ENCODE measurements at regions not wholly inside any gene's neighbourhood (a gene's known extent, or its start where the extent isn't known, plus 50 kb on each side); places are given as distances from the start of the nearest gene placed in this dataset.
"Not testable (repeated sequence)": the region's sequence is repeated elsewhere in the genome, so short reads cannot be mapped to it uniquely, and the experiment has no call there.

GRCh38 chr10:8360365-8360764 is 305.9 kb downstream of the GATA3 start:
- H3K9me3 ChIP-seq = no peaks in the 10 kb centered on the region
- no peak overlapping the region for H3K4me3 ChIP-seq
- no peak overlapping the region for H3K27ac ChIP-seq
- TF ChIP-seq POLR2A (IDR thresholded peaks at IDR 0.05) (no peak), CTCF (IDR thresholded peaks at IDR 0.05) (no peak)
- H3K36me3 ChIP-seq = no peaks in the 10 kb centered on the region
- no peaks in the 10 kb centered on the region for H3K4me1 ChIP-seq
- DNase-seq = no peak
- H3K27me3 ChIP-seq = no peaks in the 10 kb centered on the region

- TF ChIP-seq CTCF (IDR thresholded peaks at IDR 0.05) (no peak), POLR2A (IDR thresholded peaks at IDR 0.05) (no peak)
- no peak overlapping the region for H3K4me3 ChIP-seq
- no peaks in the 10 kb centered on the region for H3K36me3 ChIP-seq
- H3K27ac ChIP-seq = no peak overlapping the region
- H3K27me3 ChIP-seq = no peaks in the 10 kb centered on the region
- H3K4me1 ChIP-seq = no peaks in the 10 kb centered on the region
- DNase-seq = no peak
- H3K9me3 ChIP-seq = no peaks in the 10 kb centered on the region
Measured at GRCh38 chr10:8360814-8361509, 306.5 kb downstream of the GATA3 start.

GRCh38 chr10:8361510-8361844 is 307.0 kb downstream of the GATA3 start:
- H3K27me3 ChIP-seq = no peaks in the 10 kb centered on the region

GRCh38 chr10:8365935-8366911 is 311.7 kb downstream of the GATA3 start:
- H3K9me3 ChIP-seq = no peaks in the 10 kb centered on the region
- H3K4me1 ChIP-seq = no peaks in the 10 kb centered on the region
- no peaks in the 10 kb centered on the region for H3K36me3 ChIP-seq
- H3K27me3 ChIP-seq = no peaks in the 10 kb centered on the region
- DNase-seq = no peak
- no peak overlapping the region for H3K27ac ChIP-seq
- no peak overlapping the region for H3K4me3 ChIP-seq
- no peak for TF ChIP-seq CTCF (IDR thresholded peaks at IDR 0.05)
- no peak for TF ChIP-seq POLR2A (IDR thresholded peaks at IDR 0.05)

More at GRCh38 chr10:8361510-8361844, 307.0 kb downstream of the GATA3 start:
- H3K27ac ChIP-seq = no peak overlapping the region
- H3K4me1 ChIP-seq = no peaks in the 10 kb centered on the region
- H3K9me3 ChIP-seq = no peaks in the 10 kb centered on the region
- TF ChIP-seq POLR2A (IDR thresholded peaks at IDR 0.05) (no peak), CTCF (IDR thresholded peaks at IDR 0.05) (no peak)
- H3K36me3 ChIP-seq = no peaks in the 10 kb centered on the region
- H3K4me3 ChIP-seq = no peak overlapping the region
- no peak for DNase-seq

- DNase-seq, H3K27me3 ChIP-seq, H3K4me3 ChIP-seq, H3K9me3 ChIP-seq, H3K36me3 ChIP-seq, H3K4me1 ChIP-seq, H3K27ac ChIP-seq: not testable (repeated sequence)
Measured at GRCh38 chr10:8367672-8368411, 313.4 kb downstream of the GATA3 start.
